GM19395 (cell line): ENCODE measurements at regions not wholly inside any gene's neighbourhood (a gene's known extent, or its start where the extent isn't known, plus 50 kb on each side); places are given as distances from the start of the nearest gene placed in this dataset.

ENCODE experiments used
- ATAC-seq: cut with Tn5 transposase; IDR thresholded peaks from one replicate; pipeline ENCODE4 v1.9.1; 2021; ENCODE audit warnings: mild to moderate bottlenecking, moderate library complexity; ENCODE audit not compliant: unreplicated experiment

GRCh38 chr1:106962591-106962990 is 93.9 kb upstream of the PRMT6 start:
- ATAC-seq: no peak

GRCh38 chr1:106964495-106964894 is 92.0 kb upstream of the PRMT6 start:
- no peak for ATAC-seq

GRCh38 chr1:106968644-106969043 is 87.8 kb upstream of the PRMT6 start:
- ATAC-seq: no peak

- no peak for ATAC-seq
These were observed 86.7 kb upstream of the PRMT6 start for GRCh38 chr1:106969731-106970130.

GRCh38 chr1:106972074-106972473 is 84.4 kb upstream of the PRMT6 start:
- ATAC-seq: no peak

GRCh38 chr1:106975944-106976343 is 80.5 kb upstream of the PRMT6 start:
- ATAC-seq: no peak

GRCh38 chr1:106978477-106979322 is 77.8 kb upstream of the PRMT6 start:
- no peak for ATAC-seq

- ATAC-seq: no peak
These were observed 77.1 kb upstream of the PRMT6 start for GRCh38 chr1:106979371-106979770.

GRCh38 chr1:106980121-106980520 is 76.4 kb upstream of the PRMT6 start:
- no peak for ATAC-seq

GRCh38 chr1:106984801-106985200 is 71.7 kb upstream of the PRMT6 start:
- ATAC-seq: no peak

GRCh38 chr1:106986603-106987002 is 69.9 kb upstream of the PRMT6 start:
- no peak for ATAC-seq

- peak; percentile 92 for ATAC-seq
These were observed 60.5 kb upstream of the PRMT6 start for GRCh38 chr1:106995970-106996369.

GRCh38 chr1:106998431-106999002 is 58.0 kb upstream of the PRMT6 start:
- no peak for ATAC-seq

GRCh38 chr1:107000902-107001301 is 55.6 kb upstream of the PRMT6 start:
- ATAC-seq: no peak

GRCh38 chr1:107003972-107004371 is 52.5 kb upstream of the PRMT6 start:
- ATAC-seq: no peak

- ATAC-seq: no peak
These were observed 52.1 kb upstream of the PRMT6 start for GRCh38 chr1:107004421-107004820.
